SK-N-MC (cell line): ENCODE measurements at regions not wholly inside any gene's neighbourhood (a gene's known extent, or its start where the extent isn't known, plus 50 kb on each side); places are given as distances from the start of the nearest gene placed in this dataset.
"Not testable (repeated sequence)": the region's sequence is repeated elsewhere in the genome, so short reads cannot be mapped to it uniquely, and the experiment has no call there.

Experiments
- DNase-seq: peaks from one replicate; pipeline ENCODE4 v3.0.0-alpha.2; 2011; ENCODE audit warnings: low read depth, low spot score
- H3K27ac ChIP-seq: fragments of 200-600 bp; sonication (generic); 2 replicates; pipeline ENCODE4 v1.5.1; 2016; ENCODE audit warnings: mixed run types
- H3K36me3 ChIP-seq: fragments of 200-600 bp; sonication (generic); 2 replicates; pipeline ENCODE4 v1.6.1; 2017; ENCODE audit warnings: antibody characterized with exemption, low read length, mixed read lengths; ENCODE audit not compliant: insufficient read depth
- H3K4me3 ChIP-seq: fragments of 200-600 bp; sonication (generic); 2 replicates; pipeline ENCODE4 v1.5.1; 2016
- H3K9ac ChIP-seq: fragments of 200-600 bp; sonication (generic); 2 replicates; pipeline ENCODE4 v1.8.0; 2017; ENCODE audit warnings: mixed run types, mixed read lengths; ENCODE audit not compliant: insufficient read length
- H3K9me3 ChIP-seq: fragments of 200-600 bp; sonication (generic); 2 replicates; pipeline ENCODE4 v1.6.1; 2017; ENCODE audit warnings: low read depth, mild to moderate bottlenecking, antibody characterized with exemption, low read length, moderate library complexity, mixed read lengths

- not testable (repeated sequence) for H3K9ac ChIP-seq, H3K9me3 ChIP-seq, H3K4me3 ChIP-seq, DNase-seq, H3K27ac ChIP-seq, H3K36me3 ChIP-seq
These were observed 136.6 kb upstream of the NBPF19 start for GRCh38 chr1:149338221-149338691.

- H3K9ac ChIP-seq, H3K27ac ChIP-seq, H3K9me3 ChIP-seq, H3K4me3 ChIP-seq, DNase-seq, H3K36me3 ChIP-seq: not testable (repeated sequence)
These were observed 136.1 kb upstream of the NBPF19 start for GRCh38 chr1:149338698-149339097.

- not testable (repeated sequence) for H3K4me3 ChIP-seq, H3K9me3 ChIP-seq
These were observed 125.4 kb upstream of the NBPF19 start for GRCh38 chr1:149349448-149349847.

GRCh38 chr1:149352205-149352604 lies 122.6 kb upstream of the NBPF19 start:
- H3K9ac ChIP-seq, H3K36me3 ChIP-seq, DNase-seq, H3K9me3 ChIP-seq, H3K4me3 ChIP-seq, H3K27ac ChIP-seq: not testable (repeated sequence)

More at GRCh38 chr1:149349448-149349847, 125.4 kb upstream of the NBPF19 start:
- not testable (repeated sequence) for H3K27ac ChIP-seq, H3K9ac ChIP-seq, H3K36me3 ChIP-seq, DNase-seq

- H3K36me3 ChIP-seq, DNase-seq, H3K9ac ChIP-seq, H3K27ac ChIP-seq, H3K9me3 ChIP-seq, H3K4me3 ChIP-seq: not testable (repeated sequence)
These were observed 120.3 kb upstream of the NBPF19 start for GRCh38 chr1:149354579-149354978.

- not testable (repeated sequence) for DNase-seq, H3K9me3 ChIP-seq, H3K27ac ChIP-seq, H3K9ac ChIP-seq, H3K4me3 ChIP-seq, H3K36me3 ChIP-seq
These were observed 119.1 kb upstream of the NBPF19 start for GRCh38 chr1:149355748-149356147.

- DNase-seq, H3K4me3 ChIP-seq, H3K36me3 ChIP-seq, H3K9ac ChIP-seq, H3K27ac ChIP-seq, H3K9me3 ChIP-seq: not testable (repeated sequence)
These were observed 118.7 kb upstream of the NBPF19 start for GRCh38 chr1:149356152-149356551.

GRCh38 chr1:149360351-149360750 lies 114.5 kb upstream of the NBPF19 start:
- DNase-seq, H3K4me3 ChIP-seq, H3K36me3 ChIP-seq, H3K27ac ChIP-seq, H3K9me3 ChIP-seq, H3K9ac ChIP-seq: not testable (repeated sequence)

- H3K4me3 ChIP-seq, DNase-seq, H3K27ac ChIP-seq, H3K9me3 ChIP-seq, H3K36me3 ChIP-seq, H3K9ac ChIP-seq: not testable (repeated sequence)
These were observed 113.5 kb upstream of the NBPF19 start for GRCh38 chr1:149361310-149361709.

GRCh38 chr1:149364188-149364981 lies 110.5 kb upstream of the NBPF19 start:
- H3K27ac ChIP-seq, DNase-seq, H3K36me3 ChIP-seq, H3K4me3 ChIP-seq, H3K9ac ChIP-seq, H3K9me3 ChIP-seq: not testable (repeated sequence)

GRCh38 chr1:149366402-149366801 lies 108.4 kb upstream of the NBPF19 start:
- H3K9ac ChIP-seq, H3K27ac ChIP-seq, H3K9me3 ChIP-seq, H3K36me3 ChIP-seq, DNase-seq, H3K4me3 ChIP-seq: not testable (repeated sequence)

GRCh38 chr1:149367472-149368044 lies 107.3 kb upstream of the NBPF19 start:
- H3K27ac ChIP-seq, DNase-seq, H3K9me3 ChIP-seq, H3K36me3 ChIP-seq, H3K4me3 ChIP-seq, H3K9ac ChIP-seq: not testable (repeated sequence)

GRCh38 chr1:149368337-149368736 lies 106.5 kb upstream of the NBPF19 start:
- H3K9ac ChIP-seq: not testable (repeated sequence)

GRCh38 chr1:149369081-149369480 lies 105.8 kb upstream of the NBPF19 start:
- not testable (repeated sequence) for H3K4me3 ChIP-seq, H3K36me3 ChIP-seq, H3K9ac ChIP-seq, H3K9me3 ChIP-seq, DNase-seq, H3K27ac ChIP-seq

More at GRCh38 chr1:149368337-149368736, 106.5 kb upstream of the NBPF19 start:
- not testable (repeated sequence) for H3K36me3 ChIP-seq, H3K9me3 ChIP-seq, DNase-seq, H3K4me3 ChIP-seq, H3K27ac ChIP-seq

GRCh38 chr1:149371955-149372354 lies 102.9 kb upstream of the NBPF19 start:
- not testable (repeated sequence) for H3K36me3 ChIP-seq, H3K9me3 ChIP-seq, DNase-seq, H3K4me3 ChIP-seq, H3K9ac ChIP-seq, H3K27ac ChIP-seq
